Activated T-cell treated with anti-CD3 and anti-CD28 coated beads for 48 hours (primary cell): ENCODE measurements at regions not wholly inside any gene's neighbourhood (a gene's known extent, or its start where the extent isn't known, plus 50 kb on each side); places are given as distances from the start of the nearest gene placed in this dataset.

Experiments used
- DNase-seq: peaks from one replicate; pipeline ENCODE4 v3.0.0-alpha.2; 2020; ENCODE audit warnings: low read depth

DNA sequence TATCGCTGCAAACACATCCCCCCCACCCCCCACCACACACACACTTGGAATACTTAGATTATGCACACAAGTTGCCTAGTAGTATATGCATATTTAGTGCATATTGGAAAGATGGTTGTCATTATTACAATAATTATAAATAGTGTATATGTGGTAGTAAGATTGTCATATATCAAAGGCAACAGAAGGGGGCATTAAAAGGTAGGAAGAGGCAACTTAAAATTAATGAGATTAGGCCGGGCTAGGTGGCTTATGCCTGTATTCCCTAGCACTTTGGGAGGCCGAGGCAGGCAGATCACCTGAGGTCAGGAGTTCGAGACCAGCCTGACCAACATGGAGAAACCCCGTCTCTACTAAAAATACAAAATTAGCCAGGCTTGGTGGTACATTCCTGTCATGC, 52.1 kb downstream of the GSC start:
- DNase-seq, result no peak

DNA sequence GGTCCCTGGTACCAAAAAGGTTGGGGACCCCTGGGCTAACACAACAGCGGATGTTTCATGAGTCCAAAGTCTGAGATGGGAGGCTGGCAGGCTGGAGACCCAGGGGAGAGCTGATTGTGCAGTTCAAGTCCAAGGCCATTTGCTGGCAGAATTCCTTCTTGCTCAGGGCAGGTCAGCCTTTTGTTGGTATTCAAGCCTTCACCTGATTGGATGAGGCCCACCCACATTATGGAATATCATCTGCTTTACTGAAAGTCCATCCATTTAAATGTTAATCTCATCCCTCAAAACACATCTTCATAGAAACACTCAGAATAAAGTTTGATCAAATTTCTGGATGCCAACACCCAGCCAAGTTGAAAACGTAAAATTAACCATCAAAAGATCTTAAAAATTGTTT, 52.9 kb downstream of the GSC start:
- no peak for DNase-seq

DNA sequence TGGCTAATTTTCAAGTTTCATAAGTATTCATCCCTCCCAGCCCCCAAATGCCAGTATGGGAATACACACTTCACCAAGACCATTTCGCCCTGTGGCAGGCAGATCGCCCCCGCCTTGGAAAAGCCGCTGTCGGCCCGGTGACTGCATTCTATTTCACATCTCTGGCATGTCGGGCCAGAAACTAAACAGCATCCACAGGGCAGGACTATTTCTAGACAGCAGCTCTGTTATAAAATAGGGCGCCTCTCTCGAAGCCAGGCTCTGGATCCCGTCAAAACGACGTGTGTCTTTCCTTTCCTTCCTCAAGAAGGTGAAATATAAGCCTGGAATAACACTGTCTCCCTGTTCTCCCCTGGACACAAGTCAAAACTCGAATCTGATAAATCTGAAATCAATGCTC, 56.8 kb downstream of the GSC start:
- no peak for DNase-seq

DNA sequence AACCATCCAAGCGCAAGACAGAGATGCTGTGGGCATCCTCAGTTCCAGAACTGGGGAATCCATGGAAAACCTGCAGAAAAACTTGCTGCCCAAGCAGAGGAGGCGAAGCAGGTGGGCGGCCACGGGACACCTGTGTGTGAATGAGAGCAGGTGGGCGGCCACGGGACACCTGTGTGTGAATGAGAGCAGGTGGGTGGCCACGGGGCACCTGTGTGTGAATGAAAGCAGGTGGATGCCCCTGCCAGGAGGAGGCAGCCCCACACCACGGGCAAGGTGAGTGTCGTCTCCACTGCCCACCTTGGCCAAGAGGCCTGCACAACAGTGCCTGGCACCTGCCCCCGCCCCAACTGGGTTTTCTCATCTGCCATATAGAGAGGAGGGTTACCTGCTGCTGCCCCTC, 59.2 kb downstream of the GSC start:
- no peak for DNase-seq

DNA sequence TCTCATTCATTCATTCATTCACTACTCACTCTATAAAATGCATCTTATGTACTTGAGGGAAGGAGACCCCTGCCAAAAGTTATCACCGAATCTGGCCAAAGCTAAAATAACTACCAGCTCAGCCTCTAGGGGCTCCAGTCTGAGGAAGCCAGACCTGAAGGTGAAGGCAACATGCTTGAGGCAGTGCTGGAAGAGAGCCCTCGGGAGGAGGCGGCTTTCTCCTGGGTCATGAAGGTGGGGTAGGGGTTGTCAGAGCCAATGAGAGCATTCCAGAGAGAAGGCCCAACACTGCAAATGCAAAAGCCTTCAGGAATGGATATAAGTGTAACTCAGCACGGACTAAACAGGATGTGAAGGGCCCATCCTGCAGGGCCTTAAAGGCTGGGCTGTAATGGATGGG, 62.4 kb downstream of the GSC start:
- no peak for DNase-seq

DNA sequence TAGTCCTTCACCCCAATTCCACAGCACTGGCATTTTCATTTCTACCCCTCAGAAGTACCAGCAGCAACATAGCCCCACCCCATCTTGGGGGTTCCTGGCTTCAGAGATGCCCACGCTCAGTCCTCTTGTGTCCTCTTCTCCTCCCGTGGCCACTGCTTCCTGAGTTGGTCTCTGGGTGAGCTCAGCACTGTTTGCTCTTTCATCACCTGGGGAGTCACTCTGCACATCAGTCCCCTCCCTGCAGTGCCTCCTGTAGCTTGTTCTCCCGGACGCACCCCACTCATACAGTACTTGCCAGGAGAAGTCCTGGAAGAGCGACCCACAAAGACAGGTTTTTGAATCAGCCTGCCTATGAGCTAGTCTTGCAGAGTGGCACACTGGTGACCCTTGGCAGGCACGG, 63.8 kb downstream of the GSC start:
- DNase-seq, result no peak

DNA sequence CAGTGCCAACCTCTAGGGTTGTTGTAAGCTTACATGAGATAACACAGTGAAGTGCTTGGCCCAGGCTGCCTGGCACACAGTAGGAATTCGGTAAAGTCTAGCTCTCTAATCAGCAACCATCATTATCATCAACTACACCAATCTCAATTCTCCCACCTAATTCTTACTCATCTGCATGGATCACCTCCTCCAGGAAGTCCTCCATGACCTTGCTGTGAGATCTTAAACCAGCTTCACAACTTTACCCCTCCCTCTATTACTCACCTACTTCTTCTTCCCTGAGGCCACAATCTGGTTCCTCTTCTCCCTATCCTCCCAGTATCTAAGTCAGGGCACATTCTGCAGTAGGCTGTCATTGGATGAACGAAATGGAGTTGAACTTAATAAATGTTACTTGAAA, 67.3 kb downstream of the GSC start:
- no peak for DNase-seq

DNA sequence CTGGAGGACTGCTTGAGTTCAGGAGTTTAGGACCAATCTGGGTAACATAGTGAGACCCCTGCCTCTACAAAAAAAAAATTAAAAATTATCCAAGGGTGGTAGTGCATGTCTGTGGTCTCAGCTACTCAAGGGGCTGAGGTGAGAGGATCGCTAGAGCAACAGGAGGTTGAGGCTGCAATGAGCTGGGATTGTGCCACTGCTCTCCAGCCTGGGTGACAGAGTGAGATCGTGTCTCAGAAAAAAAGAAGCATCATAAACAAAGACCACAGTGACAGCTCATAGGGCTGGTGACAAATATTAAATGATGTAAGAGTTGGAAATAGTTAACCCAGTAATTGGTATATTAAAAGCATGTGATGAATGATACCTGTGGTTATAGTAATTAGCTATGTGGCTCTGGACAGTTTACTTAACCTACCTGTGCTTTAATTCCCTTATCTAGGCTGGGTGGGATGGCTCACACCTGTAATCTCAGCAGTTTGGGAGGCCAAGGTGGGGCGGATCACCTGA, 68.0 kb downstream of the GSC start:
- DNase-seq, result no peak

DNA sequence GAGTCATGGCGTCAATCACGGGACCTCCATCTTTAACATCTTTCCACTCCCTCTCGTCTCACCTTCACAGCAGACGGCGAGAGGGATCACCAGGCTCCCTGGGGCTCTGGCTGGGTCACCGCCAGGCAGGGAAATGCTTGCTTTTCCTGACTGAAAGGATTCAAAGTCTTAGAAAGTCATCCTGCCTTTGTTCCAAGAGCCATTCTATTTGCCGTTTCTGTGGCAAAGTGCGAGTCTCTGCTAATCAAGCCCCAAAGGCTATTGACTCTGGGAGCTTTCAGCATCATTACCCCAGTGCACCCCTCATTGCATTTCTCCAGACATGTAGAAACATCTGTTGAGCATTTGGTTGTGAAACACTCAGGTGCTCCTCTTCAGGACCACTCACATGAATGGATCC, 69.6 kb downstream of the GSC start:
- DNase-seq, result no peak

DNA sequence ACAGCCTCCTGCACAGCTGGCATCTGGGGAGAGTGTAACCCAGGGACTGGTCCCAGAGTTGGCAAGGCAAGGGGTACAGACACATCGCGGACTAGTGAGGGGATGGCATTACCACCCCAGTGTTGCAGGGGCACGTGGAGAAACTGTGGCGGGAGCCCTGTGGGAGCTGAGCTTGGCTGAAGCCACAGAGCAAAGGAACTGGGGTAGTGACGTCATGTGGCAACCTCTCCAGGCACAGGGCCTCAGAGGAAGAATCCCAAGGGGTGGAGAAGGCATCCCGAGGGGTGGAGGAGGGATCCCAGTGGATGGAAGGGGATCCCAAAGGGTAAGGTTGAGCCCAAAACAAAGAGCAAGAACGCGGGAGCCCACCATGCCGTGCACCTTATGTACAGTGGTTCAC, 70.1 kb downstream of the GSC start:
- DNase-seq, result no peak

DNA sequence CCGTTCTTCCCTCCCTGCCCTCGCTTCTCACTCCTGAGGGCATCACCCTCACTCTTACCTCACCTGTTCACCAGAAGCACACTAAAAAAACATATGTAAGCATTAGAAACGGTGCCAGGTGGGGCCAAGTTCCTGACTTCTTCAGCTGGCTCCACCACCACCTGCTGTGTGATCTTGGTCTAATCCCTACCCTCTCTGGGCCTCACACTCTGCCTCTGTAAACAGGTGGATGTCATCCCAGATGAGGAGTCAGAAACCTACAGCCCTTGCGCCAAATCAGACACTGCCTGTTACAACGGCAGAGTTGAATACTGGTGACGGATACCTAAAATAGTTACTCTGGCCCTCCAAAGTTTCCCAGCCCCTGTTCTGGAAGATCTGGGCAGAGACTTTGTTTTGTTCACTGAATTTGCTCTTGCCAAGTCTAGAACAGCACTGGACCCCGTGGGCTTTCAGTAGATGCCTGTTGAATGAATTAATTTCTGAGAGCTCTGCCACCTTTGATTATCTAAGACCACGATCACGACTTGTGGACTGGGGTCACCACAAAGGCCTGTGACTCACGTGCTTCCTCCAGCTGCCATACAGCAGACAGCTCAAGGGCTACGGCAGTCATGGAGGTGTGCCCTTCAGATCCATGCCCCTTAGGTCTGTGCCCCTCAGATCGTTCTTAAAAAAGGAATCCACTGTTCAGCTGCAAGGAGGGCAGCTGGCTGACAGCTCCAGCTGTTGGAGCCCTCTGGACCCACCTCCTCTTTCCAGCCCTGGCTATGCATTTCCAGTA, 71.9 kb downstream of the GSC start:
- no peak for DNase-seq

DNA sequence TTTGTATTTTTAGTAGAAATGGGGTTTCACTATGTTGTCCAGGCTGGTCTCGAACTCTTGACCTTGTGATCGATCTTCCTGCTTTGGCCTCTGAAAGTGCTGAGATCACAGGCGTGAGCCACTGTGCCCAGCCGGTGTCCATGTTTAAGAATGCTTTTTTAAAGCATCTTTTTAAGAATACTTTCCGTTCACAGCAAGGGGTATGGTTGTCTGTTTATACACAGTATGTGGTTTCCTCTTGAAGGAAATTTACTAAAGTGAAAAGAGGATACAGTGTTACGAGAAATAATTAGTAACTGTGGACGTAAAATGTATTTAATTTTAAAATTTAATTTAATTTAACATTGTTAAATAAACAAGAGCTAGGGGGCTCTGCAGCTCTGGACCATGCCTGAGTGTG, 73.4 kb downstream of the GSC start:
- DNase-seq, result no peak

DNA sequence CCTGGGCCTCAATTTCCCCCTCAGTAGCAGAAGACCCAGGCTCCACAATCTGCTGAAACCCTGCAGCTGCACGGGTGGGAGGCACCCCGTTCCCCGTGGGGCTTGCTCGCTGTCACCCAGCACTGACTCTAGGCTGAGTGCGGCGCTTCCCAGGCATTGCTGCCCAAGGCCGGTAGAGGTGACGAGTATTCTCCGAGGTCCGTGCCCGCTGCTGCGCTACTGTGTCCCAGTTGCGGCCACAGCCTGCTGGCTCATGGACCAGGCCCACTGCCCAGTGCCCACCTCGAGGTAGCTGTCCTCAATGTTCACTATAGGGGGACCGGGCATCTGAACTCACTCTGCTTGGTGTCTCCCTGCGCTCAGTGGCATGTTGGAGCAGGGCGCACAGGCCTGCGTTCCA, 74.7 kb downstream of the GSC start:
- no peak for DNase-seq

DNA sequence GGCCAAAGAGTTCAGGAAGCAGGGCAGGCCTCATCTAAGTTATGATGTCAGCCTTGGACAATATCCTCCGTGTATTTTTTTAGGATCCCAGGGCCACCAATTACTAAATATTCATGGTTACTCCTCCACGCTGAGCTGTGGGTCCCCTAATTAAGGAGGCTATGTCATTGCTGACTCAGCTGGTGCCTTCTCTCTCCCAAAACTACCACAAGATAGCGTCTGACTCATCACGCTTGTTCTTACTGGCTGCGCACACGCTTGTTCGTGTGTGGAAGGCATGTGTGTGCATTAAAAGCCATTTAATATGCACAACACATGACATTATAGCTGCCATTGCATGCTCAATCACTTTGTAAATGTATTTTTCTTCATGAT, 78.3 kb downstream of the GSC start:
- DNase-seq, result no peak

DNA sequence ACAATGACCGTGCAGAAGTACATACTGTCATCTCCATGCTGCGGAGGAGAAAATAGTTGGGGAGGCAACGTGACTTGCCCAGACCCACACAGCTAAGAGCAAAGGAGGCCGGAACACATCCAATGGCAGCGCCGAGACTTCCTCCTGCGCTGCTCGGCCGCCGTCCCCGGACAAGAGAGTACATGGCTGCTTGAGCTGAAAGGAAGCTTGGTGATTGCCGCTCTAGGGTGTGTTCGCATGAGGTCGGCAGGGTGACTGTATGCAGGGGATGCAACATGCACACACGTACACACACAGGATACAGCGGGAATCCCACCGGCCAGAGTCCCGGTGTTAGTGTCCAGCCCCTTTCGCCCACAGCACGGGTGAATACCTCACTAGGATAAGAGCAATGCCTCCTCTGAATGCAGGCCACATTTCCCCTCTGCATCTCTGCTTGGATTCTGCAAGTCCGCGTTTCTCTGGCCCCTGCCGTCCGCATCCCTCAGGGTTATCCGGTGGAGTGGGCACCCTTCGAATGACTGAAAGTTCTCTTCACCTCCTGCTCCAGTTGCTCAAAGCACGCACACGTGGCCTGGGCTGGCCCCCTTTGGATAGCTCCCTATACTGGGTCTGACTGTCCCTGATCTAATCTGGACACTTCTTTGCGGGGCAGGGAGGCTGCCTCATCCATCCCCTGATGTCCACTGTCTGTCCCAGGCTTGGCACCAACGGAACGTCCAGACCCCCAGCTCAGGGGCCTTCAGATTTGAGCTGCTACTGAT, 78.8 kb downstream of the GSC start:
- DNase-seq, result no peak

DNA sequence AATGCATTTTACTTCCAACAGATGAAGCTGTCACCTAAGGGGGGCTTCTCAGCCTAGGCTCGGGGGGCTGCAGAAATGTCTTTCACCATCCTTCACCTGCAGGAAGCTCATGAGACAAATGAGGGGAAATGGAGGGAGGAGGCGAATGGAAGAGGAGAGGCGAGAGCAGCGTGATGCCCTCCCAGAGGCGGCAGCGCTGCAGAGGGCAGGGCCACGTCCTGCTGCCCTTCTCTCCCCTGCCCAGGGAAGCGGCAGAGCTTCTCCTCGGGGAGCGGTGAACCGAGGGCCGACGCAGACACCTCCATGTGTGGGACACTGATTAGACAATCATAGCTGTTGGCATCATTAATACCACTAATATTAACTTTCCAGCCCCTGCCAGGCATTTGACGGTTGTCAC, 78.3 kb downstream of the SERPINA3 start:
- no peak for DNase-seq

DNA sequence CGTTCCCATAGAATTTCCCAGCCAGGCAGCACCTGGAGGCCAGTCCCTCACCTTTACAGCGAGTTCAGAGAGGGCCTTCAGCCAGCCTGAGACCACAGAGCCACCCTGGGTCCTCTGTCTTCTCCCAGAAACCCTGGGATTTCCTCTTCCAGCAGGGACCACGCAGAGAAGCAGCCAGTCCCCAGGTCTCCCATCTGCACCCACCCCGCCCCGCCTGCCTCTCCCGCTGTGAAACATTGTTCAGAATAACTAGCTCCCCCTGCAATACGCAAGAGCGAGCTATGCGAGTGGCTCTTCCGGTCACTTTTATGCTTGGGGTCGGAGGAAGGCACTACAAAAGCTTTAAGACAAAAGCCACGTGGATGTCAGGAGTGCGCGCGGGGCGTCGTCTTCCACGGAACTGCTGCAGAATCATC, 77.8 kb downstream of the SERPINA3 start:
- DNase-seq, result no peak

DNA sequence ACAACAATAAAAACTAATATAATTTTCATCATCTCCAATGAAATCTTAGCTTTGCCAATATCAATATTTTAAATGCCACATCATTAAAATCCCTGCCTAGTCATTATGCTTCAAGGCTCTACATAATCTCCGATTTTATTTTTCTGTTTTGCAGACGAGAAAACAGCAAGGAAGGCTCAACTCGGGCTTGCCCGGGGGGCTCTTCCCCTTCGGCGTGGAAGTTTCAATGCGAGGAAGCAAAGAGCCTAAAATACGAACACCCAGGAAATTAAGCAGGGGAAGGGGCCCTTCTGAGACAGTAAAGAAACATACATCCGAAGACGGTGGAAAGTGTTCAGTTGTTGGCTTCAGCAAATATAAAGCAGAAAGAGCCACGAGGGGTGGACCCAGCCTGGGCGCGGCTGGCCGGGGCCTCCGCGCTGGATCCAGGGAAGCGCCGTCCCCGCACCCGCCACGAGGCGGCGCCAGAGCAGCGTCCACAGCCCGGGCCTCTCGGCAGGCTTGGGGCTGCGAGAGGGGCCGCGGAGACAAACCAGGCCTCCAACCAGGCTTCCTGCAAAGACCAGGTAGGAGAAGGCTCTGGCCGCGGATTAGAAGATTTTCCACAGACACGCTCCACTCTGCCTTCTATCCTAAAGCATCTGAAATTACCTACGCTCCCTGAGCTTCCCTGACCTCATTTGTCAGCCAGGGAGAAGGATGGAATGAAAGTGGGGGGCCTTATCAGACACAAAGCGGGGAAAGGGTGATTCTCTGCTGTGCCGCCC, 77.2 kb downstream of the SERPINA3 start:
- DNase-seq, result peak; percentile 64

DNA sequence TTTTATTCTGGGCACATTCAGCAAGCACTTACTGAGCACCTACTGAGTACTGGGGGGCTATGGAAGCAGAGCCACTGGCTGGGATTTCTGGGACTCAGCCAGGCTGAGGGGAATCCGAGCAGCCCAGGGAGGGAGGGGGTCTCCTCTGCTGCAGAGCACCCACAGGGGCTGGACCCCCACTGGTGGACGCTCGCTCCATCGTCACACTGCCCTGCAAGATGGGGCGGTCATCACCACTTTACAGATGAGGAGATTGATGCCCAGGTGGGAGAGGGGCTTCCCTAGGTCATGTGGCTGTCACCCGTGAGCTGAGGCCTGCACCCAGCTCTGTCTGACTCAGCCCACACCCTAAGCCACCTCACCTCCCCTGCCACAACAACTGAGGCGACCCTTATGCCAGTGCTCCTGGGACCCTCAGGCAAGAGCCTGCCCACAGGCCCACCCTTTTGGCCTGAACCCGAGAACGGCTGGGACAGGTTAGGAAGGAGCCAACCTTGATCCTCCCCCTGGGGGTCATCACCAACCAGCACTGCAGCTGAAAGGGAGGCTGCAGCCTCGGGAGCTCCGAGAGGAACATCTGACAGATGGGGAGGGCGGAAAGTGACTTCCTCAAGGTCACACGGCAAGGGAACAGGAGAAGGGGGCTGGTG, 74.4 kb downstream of the SERPINA3 start:
- DNase-seq, result no peak

DNA sequence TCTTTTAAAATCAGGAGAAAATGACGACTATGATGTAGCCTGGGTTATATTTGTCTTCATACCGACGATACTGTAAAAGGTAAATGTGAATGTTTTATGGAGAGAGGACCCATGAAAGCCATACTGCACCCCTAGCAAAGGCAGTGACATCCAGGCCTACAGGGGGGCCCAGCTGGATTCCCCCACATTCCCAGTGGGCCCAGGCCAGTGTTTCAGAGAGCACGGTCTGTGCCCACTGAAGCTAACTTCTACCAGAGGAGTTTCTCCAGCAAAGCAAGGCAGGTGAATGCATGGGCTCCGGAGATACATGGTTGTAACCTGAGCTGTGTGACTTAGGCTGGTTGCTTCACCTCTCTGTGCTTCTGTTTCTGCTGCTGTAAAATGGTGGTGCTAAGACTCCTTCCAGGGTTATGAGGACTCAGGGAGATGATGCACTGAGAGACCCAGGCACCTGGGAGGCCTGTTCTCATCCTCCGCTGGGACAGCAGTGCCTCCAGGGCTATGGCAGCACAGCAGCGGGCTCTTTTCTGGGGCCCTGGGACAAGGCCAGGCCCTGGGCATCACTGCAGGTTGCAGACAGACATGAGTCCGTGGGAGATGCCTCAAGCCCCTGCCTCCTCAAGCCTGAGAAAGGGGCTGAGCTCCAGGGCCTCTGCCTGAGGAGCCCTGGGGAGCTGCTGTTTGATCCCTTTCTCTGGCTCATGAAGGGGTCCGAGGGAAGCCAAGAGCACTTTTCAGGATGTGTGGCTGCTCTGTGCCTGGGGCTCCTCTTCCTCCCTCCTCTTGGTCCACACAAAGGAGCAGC, 73.7 kb downstream of the SERPINA3 start:
- DNase-seq, result no peak

DNA sequence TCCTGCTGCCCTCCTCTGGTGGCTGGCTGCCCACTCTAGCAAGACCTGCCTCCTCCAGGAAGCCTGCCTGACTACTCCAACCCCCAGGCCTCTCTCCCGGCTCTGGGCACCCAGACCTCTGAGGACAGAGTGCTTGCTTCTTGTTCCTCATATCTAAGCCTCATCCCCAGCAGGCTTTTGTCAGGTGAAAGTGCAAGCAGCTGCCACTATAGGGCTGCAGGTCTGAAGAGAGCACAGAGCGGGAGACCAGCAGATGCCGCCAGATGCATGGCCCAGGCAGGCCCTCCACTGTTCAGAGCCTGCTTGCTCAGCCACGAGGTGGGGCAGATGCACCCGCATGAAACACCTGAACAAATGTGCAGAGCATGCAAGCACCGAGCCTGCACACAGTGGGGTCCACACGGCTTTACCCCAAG, 73.0 kb downstream of the SERPINA3 start:
- DNase-seq, result no peak
